WI38 (cell line): ENCODE measurements at regions not wholly inside any gene's neighbourhood (a gene's known extent, or its start where the extent isn't known, plus 50 kb on each side); places are given as distances from the start of the nearest gene placed in this dataset.

Source experiments
- H3K4me3 ChIP-seq: 2 replicates; pipeline ENCODE4 v1.5.1; 2011; ENCODE audit warnings: low read depth, mild to moderate bottlenecking, control low read depth, low read length
- TF ChIP-seq, protein P1 (sequence below): IDR thresholded peaks from 2 replicates; pipeline ENCODE4 v1.5.1; 2012; ENCODE audit warnings: low read depth, mild to moderate bottlenecking, control low read depth, low read length

DNA sequence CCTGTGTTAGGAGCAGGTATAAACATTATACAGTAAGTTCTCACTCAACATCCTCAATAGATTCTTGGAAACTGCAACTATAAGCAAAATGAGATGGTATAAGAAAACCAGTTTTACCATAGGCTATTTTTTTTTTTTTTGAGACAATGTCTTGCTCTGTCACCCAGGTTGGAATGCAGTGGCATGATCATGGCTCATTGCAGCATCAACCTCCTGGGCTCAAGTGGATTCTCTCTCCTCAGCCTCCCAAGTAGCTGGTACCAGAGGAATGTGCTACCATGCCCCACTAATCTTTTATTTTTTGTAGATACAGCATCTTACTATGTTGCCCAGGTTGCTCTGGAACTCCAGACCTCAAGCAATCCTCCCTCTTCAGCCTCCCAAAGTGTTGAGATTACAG is 50.1 kb upstream of the ADRB2 start:
- H3K4me3 ChIP-seq: no peak overlapping the region
- TF ChIP-seq, protein P1, sequence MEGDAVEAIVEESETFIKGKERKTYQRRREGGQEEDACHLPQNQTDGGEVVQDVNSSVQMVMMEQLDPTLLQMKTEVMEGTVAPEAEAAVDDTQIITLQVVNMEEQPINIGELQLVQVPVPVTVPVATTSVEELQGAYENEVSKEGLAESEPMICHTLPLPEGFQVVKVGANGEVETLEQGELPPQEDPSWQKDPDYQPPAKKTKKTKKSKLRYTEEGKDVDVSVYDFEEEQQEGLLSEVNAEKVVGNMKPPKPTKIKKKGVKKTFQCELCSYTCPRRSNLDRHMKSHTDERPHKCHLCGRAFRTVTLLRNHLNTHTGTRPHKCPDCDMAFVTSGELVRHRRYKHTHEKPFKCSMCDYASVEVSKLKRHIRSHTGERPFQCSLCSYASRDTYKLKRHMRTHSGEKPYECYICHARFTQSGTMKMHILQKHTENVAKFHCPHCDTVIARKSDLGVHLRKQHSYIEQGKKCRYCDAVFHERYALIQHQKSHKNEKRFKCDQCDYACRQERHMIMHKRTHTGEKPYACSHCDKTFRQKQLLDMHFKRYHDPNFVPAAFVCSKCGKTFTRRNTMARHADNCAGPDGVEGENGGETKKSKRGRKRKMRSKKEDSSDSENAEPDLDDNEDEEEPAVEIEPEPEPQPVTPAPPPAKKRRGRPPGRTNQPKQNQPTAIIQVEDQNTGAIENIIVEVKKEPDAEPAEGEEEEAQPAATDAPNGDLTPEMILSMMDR: no peak
